GM18508 (cell line): ENCODE measurements at regions not wholly inside any gene's neighbourhood (a gene's known extent, or its start where the extent isn't known, plus 50 kb on each side); places are given as distances from the start of the nearest gene placed in this dataset.

Source experiments
- ATAC-seq: cut with Tn5 transposase; IDR thresholded peaks from one replicate; pipeline ENCODE4 v1.9.1; 2021; ENCODE audit warnings: moderate number of reproducible peaks; ENCODE audit not compliant: insufficient read depth, unreplicated experiment

- no peak for ATAC-seq
Observed at GRCh38 chr7:15954671-15955354, 268.3 kb upstream of the MEOX2 start.

GRCh38 chr7:15950299-15950698 lies 263.8 kb upstream of the MEOX2 start:
- no peak for ATAC-seq

- ATAC-seq: no peak
Observed at GRCh38 chr7:15947754-15948153, 261.3 kb upstream of the MEOX2 start.

GRCh38 chr7:15938115-15938514 lies 251.6 kb upstream of the MEOX2 start:
- ATAC-seq: no peak

GRCh38 chr7:15937571-15937970 lies 251.1 kb upstream of the MEOX2 start:
- ATAC-seq: no peak

- no peak for ATAC-seq
Observed at GRCh38 chr7:15936991-15937390, 250.5 kb upstream of the MEOX2 start.

GRCh38 chr7:15932318-15932717 lies 245.8 kb upstream of the MEOX2 start:
- ATAC-seq: no peak

GRCh38 chr7:15929411-15929810 lies 242.9 kb upstream of the MEOX2 start:
- ATAC-seq: no peak

GRCh38 chr7:15925608-15926007 lies 239.1 kb upstream of the MEOX2 start:
- ATAC-seq: peak; percentile 72

GRCh38 chr7:15924910-15925309 lies 238.4 kb upstream of the MEOX2 start:
- no peak for ATAC-seq

- no peak for ATAC-seq
Observed at GRCh38 chr7:15922002-15922401, 235.5 kb upstream of the MEOX2 start.

- no peak for ATAC-seq
Observed at GRCh38 chr7:15921576-15921975, 235.1 kb upstream of the MEOX2 start.

- no peak for ATAC-seq
Observed at GRCh38 chr7:15920953-15921352, 234.5 kb upstream of the MEOX2 start.

- no peak for ATAC-seq
Observed at GRCh38 chr7:15916681-15917380, 230.3 kb upstream of the MEOX2 start.

- ATAC-seq: no peak
Observed at GRCh38 chr7:15915686-15916293, 229.3 kb upstream of the MEOX2 start.

- ATAC-seq: no peak
Observed at GRCh38 chr7:15914611-15915010, 228.1 kb upstream of the MEOX2 start.

GRCh38 chr7:15906436-15906835 lies 220.0 kb upstream of the MEOX2 start:
- no peak for ATAC-seq

- no peak for ATAC-seq
Observed at GRCh38 chr7:15905251-15906040, 219.0 kb upstream of the MEOX2 start.

- no peak for ATAC-seq
Observed at GRCh38 chr7:15891151-15891881, 204.8 kb upstream of the MEOX2 start.

- no peak for ATAC-seq
Observed at GRCh38 chr7:15889507-15889906, 203.0 kb upstream of the MEOX2 start.
